Choroid plexus epithelial cell (primary cell): ENCODE measurements at regions not wholly inside any gene's neighbourhood (a gene's known extent, or its start where the extent isn't known, plus 50 kb on each side); places are given as distances from the start of the nearest gene placed in this dataset.

Source experiments
- DNase-seq: peaks from one replicate; pipeline ENCODE4 v3.0.0-alpha.2; 2010; ENCODE audit warnings: low read depth
- H3K4me3 ChIP-seq: 2 replicates; pipeline ENCODE4 v1.5.1; 2011; ENCODE audit warnings: low read depth, mild to moderate bottlenecking, control low read depth, low read length, moderate library complexity
- CTCF ChIP-seq: conservative IDR thresholded peaks from 2 replicates; pipeline ENCODE4 v1.5.1; 2011; ENCODE audit warnings: low read depth, mild to moderate bottlenecking, control low read depth, inconsistent platforms, low read length, moderate library complexity

DNA sequence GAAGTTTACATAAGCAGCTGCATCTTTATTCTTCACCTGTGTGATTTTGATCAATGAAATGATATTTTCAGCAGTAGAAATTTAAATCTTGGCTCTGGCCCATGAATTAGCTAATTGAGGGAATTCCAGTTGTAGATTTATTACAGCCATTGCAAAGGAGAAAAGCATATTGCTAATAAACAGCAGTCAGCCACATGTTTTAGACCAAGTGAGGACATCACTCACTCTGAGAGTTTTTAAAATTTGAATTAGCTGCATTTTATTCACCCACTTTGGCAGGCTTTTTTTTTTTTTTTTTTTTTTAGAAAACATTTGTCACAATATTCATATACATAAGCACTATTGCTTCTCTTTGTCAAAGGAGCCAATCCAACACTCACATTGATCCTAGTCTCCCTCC is 479.4 kb upstream of the VRK2 start:
- DNase-seq = no peak
- H3K4me3 ChIP-seq = no peak overlapping the region

GRCh38 chr2:57569396-57569795 is 477.2 kb upstream of the VRK2 start:
- DNase-seq = no peak
- H3K4me3 ChIP-seq = no peak overlapping the region
- TF ChIP-seq CTCF = no peak

More for the DNA sequence above, 479.4 kb upstream of the VRK2 start:
- no peak for TF ChIP-seq CTCF

- no peak overlapping the region for H3K4me3 ChIP-seq
- DNase-seq = no peak
- TF ChIP-seq CTCF = no peak
Observed at GRCh38 chr2:57570961-57571360, 475.6 kb upstream of the VRK2 start.

DNA sequence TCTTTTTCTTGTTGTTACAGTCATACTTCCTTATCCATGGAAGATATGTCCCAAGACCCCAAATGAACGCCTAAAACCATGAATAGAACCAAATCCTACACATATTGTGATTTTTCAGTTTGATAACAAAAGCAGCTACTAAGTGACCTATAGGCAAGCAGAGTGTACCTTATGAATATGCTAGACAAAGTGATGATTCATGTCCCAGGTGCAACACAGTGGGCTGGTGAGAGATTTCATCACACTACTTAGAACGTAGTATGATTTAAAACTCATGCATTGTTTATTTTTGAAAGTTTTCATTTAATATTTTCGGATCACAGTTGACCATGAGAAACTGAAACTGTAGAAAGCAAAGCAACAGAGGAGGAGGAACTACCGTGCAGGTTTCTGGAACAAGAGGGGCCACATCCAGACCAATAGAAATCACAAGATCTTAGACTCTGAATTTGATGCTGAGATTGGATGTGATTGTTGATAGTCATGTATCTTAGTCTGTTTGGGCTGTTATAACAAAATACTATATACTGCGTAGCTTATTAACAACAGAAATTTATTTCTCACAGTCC is 470.8 kb upstream of the VRK2 start:
- no peak for TF ChIP-seq CTCF
- H3K4me3 ChIP-seq = no peak overlapping the region
- DNase-seq = no peak

GRCh38 chr2:57576983-57577382 is 469.6 kb upstream of the VRK2 start:
- H3K4me3 ChIP-seq = no peak overlapping the region
- DNase-seq = no peak
- TF ChIP-seq CTCF = no peak

DNA sequence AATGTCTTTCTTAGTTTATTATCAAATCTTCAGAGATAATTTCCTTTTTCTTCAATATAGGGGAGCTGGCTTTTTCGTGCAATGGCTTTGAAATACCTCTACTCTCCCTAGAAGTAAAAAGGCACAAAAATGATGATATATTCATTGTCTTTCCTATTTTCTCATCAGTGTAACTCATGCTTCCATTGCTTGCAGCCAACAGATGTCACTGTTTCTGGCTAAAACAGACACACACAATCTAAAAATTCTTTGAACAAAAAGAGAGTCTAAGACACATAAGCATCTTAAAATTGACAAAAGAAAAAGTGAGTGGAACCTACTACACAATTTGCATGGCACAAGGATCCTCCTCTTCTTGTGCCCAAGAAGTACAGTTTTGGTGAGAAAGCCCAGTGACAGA is 448.7 kb upstream of the VRK2 start:
- peak; percentile 3 for DNase-seq
- H3K4me3 ChIP-seq = no peak overlapping the region
- TF ChIP-seq CTCF = no peak

- H3K4me3 ChIP-seq = no peak overlapping the region
- DNase-seq = no peak
- no peak for TF ChIP-seq CTCF
Observed at GRCh38 chr2:57598551-57598950, 448.1 kb upstream of the VRK2 start.
